Type B pancreatic cell (in vitro differentiated cells): ENCODE measurements at regions not wholly inside any gene's neighbourhood (a gene's known extent, or its start where the extent isn't known, plus 50 kb on each side); places are given as distances from the start of the nearest gene placed in this dataset.

Experiments
- DNase-seq: peaks from one replicate; pipeline ENCODE4 v3.0.0; 2021; ENCODE audit warnings: mixed read lengths; ENCODE audit not compliant: unreplicated experiment; ENCODE audit errors: extremely low spot score
- H3K27ac Mint-ChIP-seq: 2 replicates; pipeline ENCODE4 v1.8.0; 2021; ENCODE audit warnings: mild to moderate bottlenecking, mixed read lengths
- H3K27me3 Mint-ChIP-seq: 2 replicates; pipeline ENCODE4 v1.8.0; 2021; ENCODE audit warnings: mixed read lengths
- H3K36me3 Mint-ChIP-seq: 2 replicates; pipeline ENCODE4 v1.8.0; 2021; ENCODE audit warnings: mixed read lengths
- H3K4me1 Mint-ChIP-seq: one replicate; pipeline ENCODE4 v1.8.0; 2021; ENCODE audit warnings: mixed read lengths; ENCODE audit not compliant: unreplicated experiment
- H3K4me3 Mint-ChIP-seq: 2 replicates; pipeline ENCODE4 v1.8.0; 2021; ENCODE audit warnings: mild to moderate bottlenecking, mixed read lengths
- H3K9me3 Mint-ChIP-seq: 2 replicates; pipeline ENCODE4 v1.8.0; 2021; ENCODE audit warnings: mixed read lengths
- TF ChIP-seq, protein P1 (sequence below): fragments of 200-600 bp; sonication (generic); conservative IDR thresholded peaks from 2 replicates; pipeline ENCODE4 v1.5.0; 2021; ENCODE audit warnings: antibody characterized with exemption, mild to moderate bottlenecking

DNA sequence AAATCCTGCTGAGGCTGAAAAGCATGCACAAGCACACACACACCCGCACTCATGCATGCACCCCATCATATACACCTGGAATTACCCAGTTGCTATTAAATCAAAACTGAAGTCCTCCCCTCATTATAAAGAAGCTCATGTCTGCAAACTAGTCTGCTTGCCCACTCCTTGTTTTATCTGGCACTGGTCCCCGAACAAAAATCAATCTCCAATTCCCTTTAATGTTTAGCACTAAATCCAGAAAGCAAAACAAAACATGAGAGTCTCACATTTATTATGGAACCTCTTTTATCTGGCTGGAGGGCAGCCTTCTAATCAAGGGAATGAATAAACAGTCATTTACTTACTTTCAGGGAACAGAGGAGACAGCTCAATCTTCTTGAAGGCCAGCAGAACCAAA, 1093.4 kb upstream of the FLRT2 start:
- peaks cover 31% of the 10 kb centered on the region for H3K4me1 Mint-ChIP-seq
- TF ChIP-seq, protein P1, sequence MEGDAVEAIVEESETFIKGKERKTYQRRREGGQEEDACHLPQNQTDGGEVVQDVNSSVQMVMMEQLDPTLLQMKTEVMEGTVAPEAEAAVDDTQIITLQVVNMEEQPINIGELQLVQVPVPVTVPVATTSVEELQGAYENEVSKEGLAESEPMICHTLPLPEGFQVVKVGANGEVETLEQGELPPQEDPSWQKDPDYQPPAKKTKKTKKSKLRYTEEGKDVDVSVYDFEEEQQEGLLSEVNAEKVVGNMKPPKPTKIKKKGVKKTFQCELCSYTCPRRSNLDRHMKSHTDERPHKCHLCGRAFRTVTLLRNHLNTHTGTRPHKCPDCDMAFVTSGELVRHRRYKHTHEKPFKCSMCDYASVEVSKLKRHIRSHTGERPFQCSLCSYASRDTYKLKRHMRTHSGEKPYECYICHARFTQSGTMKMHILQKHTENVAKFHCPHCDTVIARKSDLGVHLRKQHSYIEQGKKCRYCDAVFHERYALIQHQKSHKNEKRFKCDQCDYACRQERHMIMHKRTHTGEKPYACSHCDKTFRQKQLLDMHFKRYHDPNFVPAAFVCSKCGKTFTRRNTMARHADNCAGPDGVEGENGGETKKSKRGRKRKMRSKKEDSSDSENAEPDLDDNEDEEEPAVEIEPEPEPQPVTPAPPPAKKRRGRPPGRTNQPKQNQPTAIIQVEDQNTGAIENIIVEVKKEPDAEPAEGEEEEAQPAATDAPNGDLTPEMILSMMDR: no peak
- no peak overlapping the region for H3K27ac Mint-ChIP-seq
- H3K4me3 Mint-ChIP-seq: no peak overlapping the region
- no peaks in the 10 kb centered on the region for H3K36me3 Mint-ChIP-seq
- H3K9me3 Mint-ChIP-seq: no peaks in the 10 kb centered on the region
- no peak for DNase-seq
- peaks cover 13% of the 10 kb centered on the region for H3K27me3 Mint-ChIP-seq

DNA sequence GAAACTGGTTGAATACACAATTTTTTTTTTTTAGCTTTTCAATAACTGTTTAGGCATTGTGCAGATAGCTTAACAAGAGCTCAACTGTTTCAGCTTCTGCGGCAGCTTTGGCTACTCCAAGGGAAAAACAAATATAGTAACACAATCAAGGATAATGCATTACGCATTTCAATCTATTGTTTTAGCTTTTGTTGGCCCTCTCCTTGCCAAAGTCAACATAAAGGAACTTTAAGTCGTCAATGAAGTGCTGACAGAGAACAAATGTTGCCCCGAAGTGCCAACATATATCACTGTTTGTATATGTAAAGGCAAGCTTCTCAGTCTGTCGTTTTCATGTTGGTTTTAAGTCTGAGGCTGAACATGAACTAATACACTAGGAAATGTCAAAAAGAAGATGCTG, 1087.4 kb upstream of the FLRT2 start:
- Mint-ChIP-seq H3K9me3 (no peaks in the 10 kb centered on the region), H3K4me1 (peaks cover 8% of the 10 kb centered on the region), H3K36me3 (no peaks in the 10 kb centered on the region), H3K27me3 (peaks cover 20% of the 10 kb centered on the region), H3K4me3 (no peak overlapping the region), H3K27ac (no peak overlapping the region)
- TF ChIP-seq, protein P1: no peak
- no peak for DNase-seq

DNA sequence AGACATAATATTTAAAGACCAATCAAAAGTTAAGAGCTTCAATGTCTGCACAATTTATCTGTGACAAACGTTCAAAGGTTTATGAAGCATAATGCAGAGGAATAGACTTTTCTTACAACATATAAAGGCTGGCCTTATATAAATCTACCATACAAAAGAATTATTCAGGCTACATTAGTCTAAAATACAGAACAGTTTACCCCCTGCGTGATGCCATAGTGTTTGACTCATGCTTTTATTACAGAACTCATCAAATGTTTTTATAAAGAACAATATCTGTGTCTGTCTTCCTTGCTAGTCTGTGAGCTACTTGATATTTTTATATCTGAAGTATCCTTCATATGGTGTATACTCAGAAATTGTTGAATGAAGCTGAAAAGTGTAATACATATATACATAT, 1084.5 kb upstream of the FLRT2 start:
- Mint-ChIP-seq H3K27me3 (peaks cover 16% of the 10 kb centered on the region), H3K9me3 (no peaks in the 10 kb centered on the region), H3K27ac (no peak overlapping the region), H3K4me1 (peaks cover 8% of the 10 kb centered on the region), H3K36me3 (no peaks in the 10 kb centered on the region), H3K4me3 (no peak overlapping the region)
- TF ChIP-seq, protein P1: no peak
- no peak for DNase-seq

DNA sequence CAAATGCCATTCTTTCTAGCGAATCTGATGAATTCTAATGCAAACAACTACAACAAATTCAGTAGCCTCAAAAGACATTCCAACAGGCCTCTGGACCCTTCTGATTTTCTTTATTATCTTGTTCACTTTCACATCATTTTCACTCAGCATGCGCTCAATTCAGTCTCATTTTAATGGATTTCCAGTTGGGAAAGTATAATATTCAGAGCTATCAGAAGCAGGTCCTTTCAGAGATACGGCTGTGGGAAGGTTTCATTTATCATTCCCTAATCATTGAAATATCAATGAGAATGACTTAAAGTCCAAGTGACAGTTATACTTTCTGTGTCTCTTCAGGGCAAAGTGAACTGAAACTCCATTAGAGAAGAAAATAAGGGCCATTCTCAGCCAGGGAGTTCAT, 1083.7 kb upstream of the FLRT2 start:
- Mint-ChIP-seq H3K9me3 (no peaks in the 10 kb centered on the region), H3K27me3 (peaks cover 16% of the 10 kb centered on the region), H3K27ac (no peak overlapping the region), H3K4me1 (peaks cover 8% of the 10 kb centered on the region), H3K36me3 (no peaks in the 10 kb centered on the region), H3K4me3 (no peak overlapping the region)
- no peak for DNase-seq
- TF ChIP-seq, protein P1: no peak

DNA sequence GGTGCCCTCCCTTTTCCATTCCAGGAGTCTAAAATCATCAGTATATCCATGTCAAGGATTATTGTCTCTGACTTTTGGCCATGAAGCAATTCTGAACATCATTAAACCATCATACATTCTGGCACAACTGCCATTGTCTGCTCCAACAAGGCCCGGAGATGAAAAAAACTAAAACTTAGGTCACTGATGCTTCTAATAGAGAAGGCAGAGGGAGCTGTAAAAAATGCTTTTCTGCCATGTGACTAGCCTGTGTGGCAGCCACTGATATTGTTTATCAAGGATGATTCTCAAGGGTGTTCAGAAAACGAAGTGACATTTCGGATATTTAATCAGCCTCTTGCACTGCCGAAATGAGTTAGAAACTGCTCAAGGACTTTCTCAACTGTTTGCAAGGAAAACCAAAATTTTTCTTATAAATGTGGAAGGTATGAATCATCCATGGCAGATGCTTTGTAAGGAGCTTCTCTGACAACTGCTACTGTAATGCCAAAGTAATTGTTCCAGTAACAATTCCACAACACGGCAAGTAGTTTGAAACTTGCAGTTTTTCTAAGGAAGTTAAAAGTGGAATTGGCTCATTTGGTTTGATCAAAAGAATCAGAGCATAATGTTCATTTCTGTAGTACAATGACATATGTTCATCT, 1076.5 kb upstream of the FLRT2 start:
- no peaks in the 10 kb centered on the region for H3K36me3 Mint-ChIP-seq
- no peak overlapping the region for H3K27ac Mint-ChIP-seq
- H3K4me1 Mint-ChIP-seq: no peaks in the 10 kb centered on the region
- no peaks in the 10 kb centered on the region for H3K9me3 Mint-ChIP-seq
- peaks cover 11% of the 10 kb centered on the region for H3K27me3 Mint-ChIP-seq
- no peak overlapping the region for H3K4me3 Mint-ChIP-seq
- no peak for DNase-seq
- TF ChIP-seq, protein P1: no peak

DNA sequence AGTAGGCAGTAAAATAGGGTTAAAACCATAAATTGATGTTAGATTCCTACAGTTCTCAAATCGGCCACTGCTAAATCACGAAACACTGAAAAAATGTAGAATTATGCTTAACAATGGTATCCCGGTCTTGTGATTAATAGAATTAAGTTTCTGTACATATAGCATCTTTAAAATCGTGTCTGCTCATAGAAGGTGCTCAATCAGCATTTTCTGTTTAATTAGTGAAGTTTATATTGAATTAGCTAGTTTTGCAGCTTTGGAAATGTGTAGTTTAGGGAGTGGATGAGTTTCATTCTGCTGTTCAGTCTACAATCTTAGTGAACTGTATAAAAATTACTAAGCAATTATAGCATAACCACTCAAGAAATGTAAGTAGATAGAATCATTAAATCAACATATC, 1075.8 kb upstream of the FLRT2 start:
- no peaks in the 10 kb centered on the region for H3K9me3 Mint-ChIP-seq
- H3K4me3 Mint-ChIP-seq: no peak overlapping the region
- H3K4me1 Mint-ChIP-seq: no peaks in the 10 kb centered on the region
- H3K27me3 Mint-ChIP-seq: peaks cover 11% of the 10 kb centered on the region
- H3K36me3 Mint-ChIP-seq: no peaks in the 10 kb centered on the region
- no peak overlapping the region for H3K27ac Mint-ChIP-seq
- DNase-seq: no peak
- TF ChIP-seq, protein P1: no peak
